ENCODE measurements at regions not wholly inside any gene's neighbourhood (a gene's known extent, or its start where the extent isn't known, plus 50 kb on each side); places are given as distances from the start of the nearest gene placed in this dataset.
"Not testable (repeated sequence)": the region's sequence is repeated elsewhere in the genome, so short reads cannot be mapped to it uniquely, and the experiment has no call there.

- DNase-seq, result no peak
These were observed 285.7 kb upstream of the GALNT17 start for GRCh38 chr7:70846208-70846607.

GRCh38 chr7:70849580-70850235 is 282.2 kb upstream of the GALNT17 start:
- DNase-seq, result no peak

GRCh38 chr7:70855373-70855772 is 276.6 kb upstream of the GALNT17 start:
- DNase-seq, result no peak

GRCh38 chr7:70856901-70857630 is 274.9 kb upstream of the GALNT17 start:
- peak; percentile 50 for DNase-seq

GRCh38 chr7:70857793-70858545 is 274.0 kb upstream of the GALNT17 start:
- no peak for DNase-seq

GRCh38 chr7:70867513-70867912 is 264.4 kb upstream of the GALNT17 start:
- DNase-seq, result no peak

GRCh38 chr7:70870349-70870748 is 261.6 kb upstream of the GALNT17 start:
- no peak for DNase-seq

GRCh38 chr7:70872188-70872587 is 259.8 kb upstream of the GALNT17 start:
- DNase-seq, result no peak

GRCh38 chr7:70881167-70881847 is 250.6 kb upstream of the GALNT17 start:
- DNase-seq, result no peak

- DNase-seq, result no peak
These were observed 248.0 kb upstream of the GALNT17 start for GRCh38 chr7:70883750-70884439.

GRCh38 chr7:70884440-70884764 is 247.5 kb upstream of the GALNT17 start:
- DNase-seq, result no peak

- no peak for DNase-seq
These were observed 247.1 kb upstream of the GALNT17 start for GRCh38 chr7:70884809-70885208.

- DNase-seq, result no peak
These were observed 245.4 kb upstream of the GALNT17 start for GRCh38 chr7:70886547-70886946.

GRCh38 chr7:70887186-70887585 is 244.8 kb upstream of the GALNT17 start:
- no peak for DNase-seq

- DNase-seq, result no peak
These were observed 241.6 kb upstream of the GALNT17 start for GRCh38 chr7:70890147-70890969.

GRCh38 chr7:70893422-70893821 is 238.5 kb upstream of the GALNT17 start:
- DNase-seq, result no peak

GRCh38 chr7:70893971-70894715 is 237.8 kb upstream of the GALNT17 start:
- no peak for DNase-seq

GRCh38 chr7:70894799-70895198 is 237.1 kb upstream of the GALNT17 start:
- DNase-seq, result no peak

GRCh38 chr7:70895337-70896200 is 236.4 kb upstream of the GALNT17 start:
- not testable (repeated sequence) for DNase-seq

Data from stimulated activated CD4-positive, alpha-beta T cell treated with anti-CD3 and anti-CD28 coated beads, Interleukin-12 subunit alpha, Interleukin-12 subunit beta, amount 100 ng/mL, for 4 hours (primary cell).